Endothelial cell of umbilical vein (primary cell): ENCODE measurements at regions not wholly inside any gene's neighbourhood (a gene's known extent, or its start where the extent isn't known, plus 50 kb on each side); places are given as distances from the start of the nearest gene placed in this dataset.

Source experiments
- BruUV-seq: library from RNA; stranded (reverse); fragments of 400-500 nt; replicated peaks from 2 replicates; lab custom pipeline; 2021; lab: Mats Ljungman, UMichigan
- CTCF ChIA-PET: fragments of 300-600, 350-600 bp; sonication (Branson Sonifier 250); formaldehyde crosslinking; loops from one replicate; lab custom pipeline; 2021; ENCODE audit warnings: antibody characterized with exemption, inconsistent platforms; lab: Charles Lee
- POLR2A ChIA-PET: fragments of 300-600, 350-600 bp; sonication (Branson Sonifier 250); formaldehyde crosslinking; loops from one replicate; lab custom pipeline; 2021; ENCODE audit warnings: antibody characterized with exemption, inconsistent platforms; lab: Charles Lee
- DNase-seq: peaks from one replicate; pipeline ENCODE4 v3.0.0-alpha.2; 2011; ENCODE audit warnings: low read depth, low spot score
- FAIRE-seq: peaks from 2 replicates; lab custom pipeline; 2011; peaks lifted over from hg19 to GRCh38; lab: Jason Lieb, UNC
- H2AFZ ChIP-seq: 2 replicates; pipeline ENCODE4 v1.6.0; 2012; ENCODE audit warnings: low read depth, low read length, control low read depth, inconsistent platforms
- H3K27ac ChIP-seq: 2 replicates; pipeline ENCODE4 v1.5.1; 2011; ENCODE audit warnings: low read depth, mild to moderate bottlenecking, control low read depth, low read length, moderate library complexity; ENCODE audit not compliant: insufficient read depth
- H3K27me3 ChIP-seq, 2 experiments: 2 replicates each; pipeline versions ENCODE4 v1.6.0 to v1.6.1; 2011; ENCODE audit warnings: low read length in 2 of 2, mixed read lengths in 1 of 2; ENCODE audit not compliant: control insufficient read depth in 2 of 2, insufficient read depth in 2 of 2
- H3K36me3 ChIP-seq, 2 experiments: 2 replicates in 1 of 2; 3 replicates in 1 of 2; pipeline ENCODE4 v1.5.1; 2011; ENCODE audit warnings: low read length in 2 of 2, mild to moderate bottlenecking in 1 of 2, moderate library complexity in 1 of 2; ENCODE audit not compliant: control insufficient read depth in 2 of 2, insufficient read depth in 2 of 2; ENCODE audit errors: extremely low read depth in 1 of 2
- H3K4me1 ChIP-seq: 3 replicates; pipeline ENCODE4 v1.5.1; 2011; ENCODE audit warnings: mild to moderate bottlenecking, low read length; ENCODE audit not compliant: control insufficient read depth, insufficient read depth; ENCODE audit errors: extremely low read depth
- H3K4me2 ChIP-seq: 2 replicates; pipeline ENCODE4 v1.6.1; 2011; ENCODE audit warnings: low read length, control low read depth, mixed read lengths; ENCODE audit not compliant: insufficient read depth
- H3K4me3 ChIP-seq, 3 experiments: fragments of 200-600 bp in 1 of 3; sonication (generic), shearing (Covaris generic) in 1 of 3; replicated peaks in 1 of 3; 2 replicates each; pipeline ENCODE4 v1.5.1; 2011 to 2016; ENCODE audit warnings: control low read depth in 3 of 3, low read length in 3 of 3, mild to moderate bottlenecking in 2 of 3, inconsistent platforms in 1 of 3, low read depth in 1 of 3, moderate library complexity in 1 of 3; ENCODE audit not compliant: insufficient read depth in 1 of 3
- H3K79me2 ChIP-seq: 2 replicates; pipeline ENCODE4 v1.6.0; 2012; ENCODE audit warnings: low read length, inconsistent platforms; ENCODE audit not compliant: control insufficient read depth, insufficient read depth
- H3K9ac ChIP-seq: replicated peaks from 2 replicates; pipeline ENCODE3; 2011; ENCODE audit warnings: low read length, control low read depth; ENCODE audit not compliant: insufficient read depth; ENCODE audit errors: extremely low read depth
- H3K9me1 ChIP-seq: replicated peaks from 3 replicates; pipeline ENCODE4 v1.6.0; 2011; ENCODE audit warnings: mild to moderate bottlenecking, low read length; ENCODE audit not compliant: control insufficient read depth, insufficient read depth; ENCODE audit errors: extremely low read depth
- H3K9me3 ChIP-seq: replicated peaks from 2 replicates; pipeline ENCODE4 v1.5.1; 2012; ENCODE audit warnings: low read length, inconsistent platforms; ENCODE audit not compliant: control insufficient read depth, insufficient read depth
- H4K20me1 ChIP-seq: replicated peaks from 2 replicates; pipeline ENCODE3; 2011; ENCODE audit warnings: mild to moderate bottlenecking, low read length; ENCODE audit not compliant: control insufficient read depth, insufficient read depth; ENCODE audit errors: extremely low read depth
- CTCF ChIP-seq, 2 donors: IDR thresholded peaks; 1 replicate in 1 of 2; 2 replicates in 1 of 2; pipeline ENCODE4 v1.5.1; 2011; ENCODE audit warnings: low read length in 2 of 2, mild to moderate bottlenecking in 2 of 2, moderate library complexity in 2 of 2, control low read depth in 1 of 2, inconsistent platforms in 1 of 2, low read depth in 1 of 2; ENCODE audit not compliant: insufficient read depth in 1 of 2; ENCODE audit errors: extremely low read depth in 1 of 2
- EZH2 ChIP-seq: IDR thresholded peaks from 2 replicates; pipeline ENCODE4 v1.6.1; 2012; ENCODE audit warnings: borderline replicate concordance, low read depth, mild to moderate bottlenecking, moderate library complexity, low read length, inconsistent platforms; ENCODE audit not compliant: severe bottlenecking
- FOS ChIP-seq: IDR thresholded peaks from 2 replicates; pipeline ENCODE4 v1.6.1; 2011; ENCODE audit warnings: mild to moderate bottlenecking, low read length, moderate library complexity, borderline replicate concordance; ENCODE audit not compliant: insufficient read depth
- GATA2 ChIP-seq: IDR thresholded peaks from 2 replicates; pipeline ENCODE4 v1.7.0; 2011; ENCODE audit warnings: low read depth, mild to moderate bottlenecking, moderate library complexity, mixed read lengths, low read length; ENCODE audit not compliant: insufficient read length, insufficient read depth
- JUN ChIP-seq: IDR thresholded peaks from 2 replicates; pipeline ENCODE4 v1.6.1; 2011; ENCODE audit warnings: borderline replicate concordance, low read depth; ENCODE audit not compliant: insufficient read length, insufficient read depth
- MAX ChIP-seq: IDR thresholded peaks from 2 replicates; pipeline ENCODE4 v1.6.1; 2011; ENCODE audit not compliant: insufficient read depth, insufficient read length
- MYC ChIP-seq: IDR thresholded peaks from one replicate; pipeline ENCODE4 v1.6.1; 2011; ENCODE audit warnings: mild to moderate bottlenecking, low read depth, low read length
- POLR2A ChIP-seq: IDR thresholded peaks from 2 replicates; pipeline ENCODE4 v1.6.1; 2012; ENCODE audit warnings: low read depth, mild to moderate bottlenecking, control low read depth, low read length
- POLR2AphosphoS5 ChIP-seq: IDR thresholded peaks from 2 replicates; pipeline ENCODE4 v1.6.1; 2012; ENCODE audit warnings: low read depth, mild to moderate bottlenecking, control low read depth, low read length, moderate library complexity; ENCODE audit not compliant: insufficient read depth
- dilution Hi-C: fragments of 300-500 bp; cut with MboI; formaldehyde crosslinking; loops from one replicate; pipeline ENCODE4 v1.15.0; 2019; ENCODE audit warnings: low sequenced_read_pairs; ENCODE audit not compliant: extremely low pct_ligation_motif_present
- intact Hi-C: fragments of 100-400 bp; cut with micrococcal nuclease; formaldehyde crosslinking; loops from one replicate; pipeline ENCODE4 v1.10.0; 2022

GRCh38 chr2:23078784-23079434 lies 306.1 kb upstream of the KLHL29 start:
- BruUV-seq: no TSS peak

GRCh38 chr2:23083966-23084365 lies 301.0 kb upstream of the KLHL29 start:
- intact Hi-C loops (no loop called here), dilution Hi-C loops (no loop called here)
- H3K9ac ChIP-seq: no peak overlapping the region
- H3K27ac ChIP-seq: no peak overlapping the region
- ChIA-PET POLR2A (no interaction called here), CTCF (no interaction called here)
- H3K4me3 ChIP-seq: no peak overlapping the region
- no peak overlapping the region for H3K4me2 ChIP-seq
- FAIRE-seq: no peak
- BruUV-seq: no TSS peak
- H3K79me2 ChIP-seq: no peaks in the 10 kb centered on the region
- TF ChIP-seq MAX: no peak
- no peak for TF ChIP-seq POLR2AphosphoS5
- no peak for TF ChIP-seq GATA2
- no peak for TF ChIP-seq POLR2A
- no peak for TF ChIP-seq JUN
- TF ChIP-seq FOS: no peak
- TF ChIP-seq EZH2: no peak
- no peak for TF ChIP-seq CTCF (IDR thresholded peaks at IDR 0.05; ENCODE audit: extremely low read depth in 1 of 2, insufficient read depth in 1 of 2, low read depth in 1 of 2, low read length in 2 of 2)
- TF ChIP-seq MYC: no peak
- no peaks in the 10 kb centered on the region for H3K9me3 ChIP-seq
- no peaks in the 10 kb centered on the region for H3K9me1 ChIP-seq
- H3K4me1 ChIP-seq: no peaks in the 10 kb centered on the region
- H2AFZ ChIP-seq: no peak overlapping the region
- H3K27me3 ChIP-seq: no peaks in the 10 kb centered on the region
- DNase-seq: no peak
- H4K20me1 ChIP-seq: no peaks in the 10 kb centered on the region
- H3K36me3 ChIP-seq: no peaks in the 10 kb centered on the region

More at GRCh38 chr2:23078784-23079434, 306.1 kb upstream of the KLHL29 start:
- no peak for DNase-seq
- no peaks in the 10 kb centered on the region for H4K20me1 ChIP-seq
- no peak overlapping the region for H3K9ac ChIP-seq
- intact Hi-C loops (no loop called here), dilution Hi-C loops (no loop called here)
- no peak for FAIRE-seq
- no peak overlapping the region for H2AFZ ChIP-seq
- TF ChIP-seq GATA2: no peak
- no peak for TF ChIP-seq JUN
- no peak for TF ChIP-seq EZH2
- no peak for TF ChIP-seq POLR2A
- H3K4me1 ChIP-seq: no peaks in the 10 kb centered on the region
- no peaks in the 10 kb centered on the region for H3K9me3 ChIP-seq
- H3K27ac ChIP-seq: no peak overlapping the region
- H3K4me3 ChIP-seq: no peak overlapping the region
- no peaks in the 10 kb centered on the region for H3K27me3 ChIP-seq
- no peaks in the 10 kb centered on the region for H3K9me1 ChIP-seq
- POLR2A ChIA-PET: no interaction called here
- no peaks in the 10 kb centered on the region for H3K36me3 ChIP-seq
- H3K79me2 ChIP-seq: no peaks in the 10 kb centered on the region
- H3K4me2 ChIP-seq: no peak overlapping the region
- CTCF ChIA-PET: no interaction called here
